HepG2 (cell line): ENCODE measurements at regions not wholly inside any gene's neighbourhood (a gene's known extent, or its start where the extent isn't known, plus 50 kb on each side); places are given as distances from the start of the nearest gene placed in this dataset.

Source experiments
- DNMT1 ChIP-seq: sonication (generic); formaldehyde crosslinking; IDR thresholded peaks from 2 replicates; pipeline ENCODE4 v1.5.1; 2020; ENCODE audit warnings: mild to moderate bottlenecking, missing genetic modification reagents
- RNF2 ChIP-seq: fragments of 450-650 bp; conservative IDR thresholded peaks from 2 replicates; pipeline ENCODE4 v1.6.1; 2016; ENCODE audit warnings: low read depth
- ZNF253 ChIP-seq: sonication (generic); formaldehyde crosslinking; IDR thresholded peaks from 2 replicates; pipeline ENCODE4 v1.8.0; 2022; ENCODE audit warnings: mild to moderate bottlenecking, missing genetic modification reagents, borderline replicate concordance
- TF ChIP-seq, protein P1 (sequence below): sonication (generic); formaldehyde crosslinking; IDR thresholded peaks from 2 replicates; pipeline ENCODE4 v1.5.0; 2020; ENCODE audit warnings: mild to moderate bottlenecking, missing genetic modification reagents, moderate library complexity
- TF ChIP-seq, protein P2 (sequence below): sonication (generic); formaldehyde crosslinking; conservative IDR thresholded peaks from 2 replicates; pipeline ENCODE4 v1.4.0; 2020; ENCODE audit warnings: mild to moderate bottlenecking, missing genetic modification reagents, moderate library complexity

- TF ChIP-seq, protein P1, sequence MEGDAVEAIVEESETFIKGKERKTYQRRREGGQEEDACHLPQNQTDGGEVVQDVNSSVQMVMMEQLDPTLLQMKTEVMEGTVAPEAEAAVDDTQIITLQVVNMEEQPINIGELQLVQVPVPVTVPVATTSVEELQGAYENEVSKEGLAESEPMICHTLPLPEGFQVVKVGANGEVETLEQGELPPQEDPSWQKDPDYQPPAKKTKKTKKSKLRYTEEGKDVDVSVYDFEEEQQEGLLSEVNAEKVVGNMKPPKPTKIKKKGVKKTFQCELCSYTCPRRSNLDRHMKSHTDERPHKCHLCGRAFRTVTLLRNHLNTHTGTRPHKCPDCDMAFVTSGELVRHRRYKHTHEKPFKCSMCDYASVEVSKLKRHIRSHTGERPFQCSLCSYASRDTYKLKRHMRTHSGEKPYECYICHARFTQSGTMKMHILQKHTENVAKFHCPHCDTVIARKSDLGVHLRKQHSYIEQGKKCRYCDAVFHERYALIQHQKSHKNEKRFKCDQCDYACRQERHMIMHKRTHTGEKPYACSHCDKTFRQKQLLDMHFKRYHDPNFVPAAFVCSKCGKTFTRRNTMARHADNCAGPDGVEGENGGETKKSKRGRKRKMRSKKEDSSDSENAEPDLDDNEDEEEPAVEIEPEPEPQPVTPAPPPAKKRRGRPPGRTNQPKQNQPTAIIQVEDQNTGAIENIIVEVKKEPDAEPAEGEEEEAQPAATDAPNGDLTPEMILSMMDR (CRISPR knock-in tag), result no peak
- no peak for TF ChIP-seq RNF2
- TF ChIP-seq, protein P2, sequence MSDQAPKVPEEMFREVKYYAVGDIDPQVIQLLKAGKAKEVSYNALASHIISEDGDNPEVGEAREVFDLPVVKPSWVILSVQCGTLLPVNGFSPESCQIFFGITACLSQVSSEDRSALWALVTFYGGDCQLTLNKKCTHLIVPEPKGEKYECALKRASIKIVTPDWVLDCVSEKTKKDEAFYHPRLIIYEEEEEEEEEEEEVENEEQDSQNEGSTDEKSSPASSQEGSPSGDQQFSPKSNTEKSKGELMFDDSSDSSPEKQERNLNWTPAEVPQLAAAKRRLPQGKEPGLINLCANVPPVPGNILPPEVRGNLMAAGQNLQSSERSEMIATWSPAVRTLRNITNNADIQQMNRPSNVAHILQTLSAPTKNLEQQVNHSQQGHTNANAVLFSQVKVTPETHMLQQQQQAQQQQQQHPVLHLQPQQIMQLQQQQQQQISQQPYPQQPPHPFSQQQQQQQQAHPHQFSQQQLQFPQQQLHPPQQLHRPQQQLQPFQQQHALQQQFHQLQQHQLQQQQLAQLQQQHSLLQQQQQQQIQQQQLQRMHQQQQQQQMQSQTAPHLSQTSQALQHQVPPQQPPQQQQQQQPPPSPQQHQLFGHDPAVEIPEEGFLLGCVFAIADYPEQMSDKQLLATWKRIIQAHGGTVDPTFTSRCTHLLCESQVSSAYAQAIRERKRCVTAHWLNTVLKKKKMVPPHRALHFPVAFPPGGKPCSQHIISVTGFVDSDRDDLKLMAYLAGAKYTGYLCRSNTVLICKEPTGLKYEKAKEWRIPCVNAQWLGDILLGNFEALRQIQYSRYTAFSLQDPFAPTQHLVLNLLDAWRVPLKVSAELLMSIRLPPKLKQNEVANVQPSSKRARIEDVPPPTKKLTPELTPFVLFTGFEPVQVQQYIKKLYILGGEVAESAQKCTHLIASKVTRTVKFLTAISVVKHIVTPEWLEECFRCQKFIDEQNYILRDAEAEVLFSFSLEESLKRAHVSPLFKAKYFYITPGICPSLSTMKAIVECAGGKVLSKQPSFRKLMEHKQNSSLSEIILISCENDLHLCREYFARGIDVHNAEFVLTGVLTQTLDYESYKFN (CRISPR knock-in tag), result no peak
- TF ChIP-seq DNMT1 (CRISPR knock-in tag), result no peak
- TF ChIP-seq ZNF253 (CRISPR knock-in tag), result no peak
These were observed 61.6 kb upstream of the CARD18 start for GRCh38 chr11:105201166-105201565.
